ENCODE measurements at regions not wholly inside any gene's neighbourhood (a gene's known extent, or its start where the extent isn't known, plus 50 kb on each side); places are given as distances from the start of the nearest gene placed in this dataset.

GRCh38 chr1:208420696-208421095, 176.5 kb upstream of the PLXNA2 start:
- no peak overlapping the region for H3K9ac ChIP-seq (ENCODE audit: low read length)
- no peaks in the 10 kb centered on the region for H3K27me3 ChIP-seq (ENCODE audit: insufficient read depth, low read length)
- no peak overlapping the region for H3K27ac ChIP-seq (ENCODE audit: low read depth, low read length)
- no peaks in the 10 kb centered on the region for H3K9me3 ChIP-seq (ENCODE audit: insufficient read depth, low read depth, low read length)
- no peak overlapping the region for H3K4me3 Mint-ChIP-seq (ENCODE audit: unreplicated experiment)
- no peak for DNase-seq (ENCODE audit: low read depth)
- H3K36me3 ChIP-seq (ENCODE audit: insufficient read depth, low read length), result no peaks in the 10 kb centered on the region
- H2AFZ ChIP-seq (ENCODE audit: low read depth, low read length), result no peak overlapping the region
- no peaks in the 10 kb centered on the region for H3K4me1 ChIP-seq (ENCODE audit: insufficient read depth, low read length)
- FAIRE-seq, result no peak
- H3K27ac Mint-ChIP-seq (ENCODE audit: unreplicated experiment), result no peak overlapping the region
- no peak for TF ChIP-seq CTCF (IDR thresholded peaks at IDR 0.05; ENCODE audit: insufficient read depth, low read depth, low read length)
- no peak for TF ChIP-seq EZH2 (IDR thresholded peaks at IDR 0.05; ENCODE audit: insufficient read depth, low read length)
- H3K4me1 Mint-ChIP-seq (ENCODE audit: low read depth, unreplicated experiment), result no peaks in the 10 kb centered on the region
- H3K27me3 Mint-ChIP-seq (ENCODE audit: low read depth, unreplicated experiment), result peaks cover 23% of the 10 kb centered on the region
- H3K4me2 ChIP-seq (ENCODE audit: low read length), result no peak overlapping the region
- H3K36me3 Mint-ChIP-seq (ENCODE audit: low read depth, unreplicated experiment), result no peaks in the 10 kb centered on the region
- H3K79me2 ChIP-seq (ENCODE audit: insufficient read depth, low read length), result no peaks in the 10 kb centered on the region
- no peaks in the 10 kb centered on the region for H4K20me1 ChIP-seq (ENCODE audit: insufficient read depth, low read length)
- H3K9me3 Mint-ChIP-seq (ENCODE audit: unreplicated experiment), result no peaks in the 10 kb centered on the region
- H3K4me3 ChIP-seq (ENCODE audit: insufficient read depth, low read depth, low read length), result no peak overlapping the region

GRCh38 chr1:208421486-208421885, 177.3 kb upstream of the PLXNA2 start:
- Mint-ChIP-seq H3K27ac (ENCODE audit: unreplicated experiment) (no peak overlapping the region), H3K36me3 (ENCODE audit: low read depth, unreplicated experiment) (no peaks in the 10 kb centered on the region), H3K9me3 (ENCODE audit: unreplicated experiment) (no peaks in the 10 kb centered on the region), H3K27me3 (ENCODE audit: low read depth, unreplicated experiment) (peaks cover 21% of the 10 kb centered on the region), H3K4me1 (ENCODE audit: low read depth, unreplicated experiment) (no peaks in the 10 kb centered on the region), H3K4me3 (ENCODE audit: unreplicated experiment) (no peak overlapping the region)
- no peak overlapping the region for H3K27ac ChIP-seq (ENCODE audit: low read depth, low read length)
- H3K4me2 ChIP-seq (ENCODE audit: low read length), result no peak overlapping the region
- no peak for DNase-seq (ENCODE audit: low read depth)
- H2AFZ ChIP-seq (ENCODE audit: low read depth, low read length), result no peak overlapping the region
- TF ChIP-seq EZH2 (IDR thresholded peaks at IDR 0.05; ENCODE audit: insufficient read depth, low read length) (no peak), CTCF (IDR thresholded peaks at IDR 0.05; ENCODE audit: insufficient read depth, low read depth, low read length) (no peak)
- no peaks in the 10 kb centered on the region for H3K36me3 ChIP-seq (ENCODE audit: insufficient read depth, low read length)
- no peaks in the 10 kb centered on the region for H3K4me1 ChIP-seq (ENCODE audit: insufficient read depth, low read length)
- no peak overlapping the region for H3K4me3 ChIP-seq (ENCODE audit: insufficient read depth, low read depth, low read length)
- H3K27me3 ChIP-seq (ENCODE audit: insufficient read depth, low read length), result no peaks in the 10 kb centered on the region
- H4K20me1 ChIP-seq (ENCODE audit: insufficient read depth, low read length), result no peaks in the 10 kb centered on the region
- no peak for FAIRE-seq
- no peak overlapping the region for H3K9ac ChIP-seq (ENCODE audit: low read length)
- H3K79me2 ChIP-seq (ENCODE audit: insufficient read depth, low read length), result no peaks in the 10 kb centered on the region
- no peaks in the 10 kb centered on the region for H3K9me3 ChIP-seq (ENCODE audit: insufficient read depth, low read depth, low read length)

- H3K79me2 ChIP-seq (ENCODE audit: insufficient read depth, low read length), result no peaks in the 10 kb centered on the region
- TF ChIP-seq EZH2 (IDR thresholded peaks at IDR 0.05; ENCODE audit: insufficient read depth, low read length) (no peak), CTCF (IDR thresholded peaks at IDR 0.05; ENCODE audit: insufficient read depth, low read depth, low read length) (no peak)
- no peaks in the 10 kb centered on the region for H3K9me3 ChIP-seq (ENCODE audit: insufficient read depth, low read depth, low read length)
- no peak for DNase-seq (ENCODE audit: low read depth)
- no peaks in the 10 kb centered on the region for H3K27me3 ChIP-seq (ENCODE audit: insufficient read depth, low read length)
- Mint-ChIP-seq H3K27ac (ENCODE audit: unreplicated experiment) (no peak overlapping the region), H3K4me3 (ENCODE audit: unreplicated experiment) (no peak overlapping the region), H3K9me3 (ENCODE audit: unreplicated experiment) (no peaks in the 10 kb centered on the region), H3K27me3 (ENCODE audit: low read depth, unreplicated experiment) (peaks cover 5% of the 10 kb centered on the region), H3K36me3 (ENCODE audit: low read depth, unreplicated experiment) (no peaks in the 10 kb centered on the region), H3K4me1 (ENCODE audit: low read depth, unreplicated experiment) (no peaks in the 10 kb centered on the region)
- no peaks in the 10 kb centered on the region for H3K4me1 ChIP-seq (ENCODE audit: insufficient read depth, low read length)
- no peak overlapping the region for H3K4me3 ChIP-seq (ENCODE audit: insufficient read depth, low read depth, low read length)
- no peak overlapping the region for H3K9ac ChIP-seq (ENCODE audit: low read length)
- no peak overlapping the region for H3K4me2 ChIP-seq (ENCODE audit: low read length)
- FAIRE-seq, result no peak
- no peak overlapping the region for H2AFZ ChIP-seq (ENCODE audit: low read depth, low read length)
- H3K27ac ChIP-seq (ENCODE audit: low read depth, low read length), result no peak overlapping the region
- H3K36me3 ChIP-seq (ENCODE audit: insufficient read depth, low read length), result no peaks in the 10 kb centered on the region
- H4K20me1 ChIP-seq (ENCODE audit: insufficient read depth, low read length), result no peaks in the 10 kb centered on the region
These were observed 179.3 kb upstream of the PLXNA2 start for GRCh38 chr1:208423526-208423925.
